ENCODE measurements at regions not wholly inside any gene's neighbourhood (a gene's known extent, or its start where the extent isn't known, plus 50 kb on each side); places are given as distances from the start of the nearest gene placed in this dataset.

- Histone ChIP-seq H4K20me1 (ENCODE audit: control insufficient read depth, insufficient read depth, insufficient read length) (no peaks in the 10 kb centered on the region), H3K23me2 (ENCODE audit: insufficient read length, low read depth, low read length, poor library complexity, severe bottlenecking) (no peaks in the 10 kb centered on the region), H4K8ac (replicated peaks; ENCODE audit: insufficient read length, low read depth, low read length) (no peak overlapping the region), H2BK5ac (ENCODE audit: insufficient read length, low read length) (no peak overlapping the region), H2AK5ac (ENCODE audit: insufficient read length, low read length) (no peak overlapping the region), H3K9ac (ENCODE audit: extremely low read depth, insufficient read length, low read length) (no peak overlapping the region), H2BK15ac (ENCODE audit: low read depth, low read length) (no peak overlapping the region), H3K9me3 (ENCODE audit: control insufficient read depth, low read depth, low read length) (no peaks in the 10 kb centered on the region), H2BK20ac (ENCODE audit: low read depth, low read length, poor library complexity, severe bottlenecking) (no peak overlapping the region), H3K4me1 (ENCODE audit: insufficient read depth, low read length) (no peaks in the 10 kb centered on the region), H2BK12ac (ENCODE audit: insufficient read length, low read depth, low read length) (no peak overlapping the region), H2BK120ac (ENCODE audit: low read depth, low read length, poor library complexity, severe bottlenecking) (no peak overlapping the region), H3K27me3 (ENCODE audit: insufficient read depth, low read length) (peaks cover 18% of the 10 kb centered on the region; the same call in 1 of the 2 replicates), H2AFZ (ENCODE audit: low read length) (no peak overlapping the region), H3K14ac (ENCODE audit: insufficient read depth, low read length) (no peak overlapping the region), H3K79me1 (ENCODE audit: insufficient read depth, low read depth, low read length, poor library complexity, severe bottlenecking) (no peaks in the 10 kb centered on the region), H4K5ac (ENCODE audit: insufficient read length, low read depth, low read length) (no peak overlapping the region), H4K91ac (ENCODE audit: insufficient read length, low read depth, low read length) (no peak overlapping the region), H3K18ac (ENCODE audit: insufficient read length, low read depth, low read length) (no peak overlapping the region), H3K4ac (ENCODE audit: low read depth, low read length) (no peak overlapping the region), H3T11ph (ENCODE audit: low read length) (no peak overlapping the region), H3K4me2 (ENCODE audit: insufficient read depth, insufficient read length, low read length) (no peak overlapping the region), H3K27ac (ENCODE audit: insufficient read length, low read depth, low read length) (no peak overlapping the region), H3K79me2 (ENCODE audit: insufficient read depth, low read length) (no peaks in the 10 kb centered on the region), H3K23ac (ENCODE audit: insufficient read length, low read depth, low read length) (no peak overlapping the region), H3K56ac (ENCODE audit: insufficient read length, low read depth, low read length) (no peak overlapping the region)
- Mint-ChIP-seq H3K27me3 (ENCODE audit: low read depth) (peaks cover 83% of the 10 kb centered on the region), H3K9me3 (peaks cover 0 to 2% of the 10 kb centered on the region in 2 experiments; a peak in 2 of 5 replicates), H3K36me3 (ENCODE audit: insufficient read depth in 1 of 3, low read depth in 3 of 3) (no peaks in the 10 kb centered on the region), H3K27ac (0 out of 7 replicates have a peak overlapping the region, but pooled peaks of 1 of the 3 experiments have one; percentile 76), H3K4me1 (peaks cover 21 to 23% of the 10 kb centered on the region in 2 experiments), H3K4me3 (no peak overlapping the region; a peak in 1 of 5 replicates)
- no peak for DNase-seq
- WGBS (ENCODE audit: extremely low coverage, insufficient read length, low lambda C conversion rate): no CpG with 5 or more reads among the region's 3 CpGs
- no peak for TF ChIP-seq CTCF (conservative IDR thresholded peaks at IDR 0.05)
These were observed 1087.9 kb upstream of the NUDT12 start for GRCh38 chr5:104650313-104651055.
